ENCODE measurements at regions not wholly inside any gene's neighbourhood (a gene's known extent, or its start where the extent isn't known, plus 50 kb on each side); places are given as distances from the start of the nearest gene placed in this dataset.

GRCh38 chr9:96056226-96056625 is 180.7 kb downstream of the ERCC6L2 start:
- Histone ChIP-seq H3K79me2 (ENCODE audit: control insufficient read depth in 1 of 2, insufficient read depth in 2 of 2, low read length in 2 of 2) (no peaks in the 10 kb centered on the region), H4K20me1 (replicated peaks in 1 of 2; ENCODE audit: control insufficient read depth in 1 of 2, insufficient read depth in 2 of 2, low read length in 2 of 2) (no peaks in the 10 kb centered on the region), H3K23me2 (ENCODE audit: low read depth, low read length) (no peaks in the 10 kb centered on the region), H3K4me3 (ENCODE audit: extremely low read depth in 1 of 4, insufficient read depth in 2 of 4, low read depth in 3 of 4, low read length in 4 of 4) (no peak overlapping the region), H3K9me3 (ENCODE audit: insufficient read depth in 2 of 2, low read depth in 1 of 2, low read length in 1 of 2) (peaks cover 0 to 5% of the 10 kb centered on the region in 2 experiments; a peak in 1 of 4 replicates), H3K4me1 (replicated peaks in 1 of 4; ENCODE audit: control insufficient read depth in 3 of 4, insufficient read depth in 4 of 4, low read length in 3 of 4) (peaks cover 0 to 7% (median 2%) of the 10 kb centered on the region in 4 experiments; a peak in 1 of 7 replicates), H3K23ac (ENCODE audit: insufficient read length) (no peak overlapping the region), H3K4ac (replicated peaks; ENCODE audit: insufficient read length, low read depth, low read length) (no peak overlapping the region), H3K79me1 (ENCODE audit: low read depth, low read length) (no peaks in the 10 kb centered on the region), H2AK5ac (ENCODE audit: low read depth, low read length) (no peak overlapping the region), H2BK120ac (replicated peaks; ENCODE audit: low read depth, low read length) (no peak overlapping the region), H2BK20ac (ENCODE audit: low read length) (no peak overlapping the region), H2BK5ac (ENCODE audit: low read depth, low read length) (no peak overlapping the region), H3K27me3 (replicated peaks in 1 of 4; ENCODE audit: control insufficient read depth in 3 of 4, extremely low read depth in 1 of 4, insufficient read depth in 3 of 4, low read length in 3 of 4) (no peaks in the 10 kb centered on the region), H3K4me2 (ENCODE audit: insufficient read depth in 1 of 2, low read depth in 2 of 2, low read length in 2 of 2) (no peak overlapping the region), H3K36me3 (ENCODE audit: control insufficient read depth in 2 of 4, insufficient read depth in 4 of 4, low read length in 3 of 4) (no peaks in the 10 kb centered on the region), H3K27ac (ENCODE audit: low read depth, low read length) (no peak overlapping the region), H2AFZ (ENCODE audit: low read length) (no peak overlapping the region), H3K9ac (replicated peaks in 1 of 4; ENCODE audit: extremely low read depth in 1 of 4, low read depth in 3 of 4, low read length in 3 of 4) (no peak overlapping the region), H3K56ac (replicated peaks; ENCODE audit: insufficient read length, low read depth, low read length) (no peak overlapping the region), H2BK12ac (ENCODE audit: low read depth, low read length) (no peak overlapping the region), H2BK15ac (ENCODE audit: low read length) (no peak overlapping the region), H4K8ac (ENCODE audit: extremely low read depth, insufficient read depth, low read length) (no peak overlapping the region), H3K14ac (ENCODE audit: insufficient read length) (no peak overlapping the region), H3K18ac (ENCODE audit: extremely low read depth, low read length) (no peak overlapping the region), H4K91ac (replicated peaks; ENCODE audit: insufficient read length, low read length) (no peak overlapping the region), H4K5ac (ENCODE audit: insufficient read length, low read depth, low read length) (no peak overlapping the region)
- DNase-seq (ENCODE audit: low read depth in 1 of 2, low spot score in 2 of 2), result no peak
- ChIA-PET POLR2A (ENCODE audit: partially characterized antibody) (no interaction called here), CTCF (ENCODE audit: partially characterized antibody) (no interaction called here)
- FAIRE-seq, result no peak
- 90% methylated on average over 5 of the region's 5 CpGs; no CpG with 5 or more reads in 1 of the 2 experiments for WGBS, 2 experiments (ENCODE audit: extremely low coverage in 1 of 2, insufficient coverage in 1 of 2, insufficient read length in 1 of 2, insufficient replicate concordance in 2 of 2, low coverage in 1 of 2, low lambda C conversion rate in 2 of 2, missing lambda C conversion rate in 1 of 2)
- no peak for TF ChIP-seq SAP30 (IDR thresholded peaks at IDR 0.05; ENCODE audit: insufficient read depth, insufficient replicate concordance, low read length)
- TF ChIP-seq EZH2 (IDR thresholded peaks at IDR 0.05; ENCODE audit: low read depth, low read length, severe bottlenecking), result no peak
- no peak for TF ChIP-seq SUZ12 (IDR thresholded peaks at IDR 0.05; ENCODE audit: low read length)
- no peak for TF ChIP-seq TAF7 (optimal IDR thresholded peaks at IDR 0.05; ENCODE audit: borderline replicate concordance, low read depth, low read length)
- TF ChIP-seq CEBPB (IDR thresholded peaks at IDR 0.05; ENCODE audit: low read depth, low read length), result no peak
- TF ChIP-seq SP1 (IDR thresholded peaks at IDR 0.05; ENCODE audit: low read depth, low read length), result no peak
- no peak for TF ChIP-seq GTF2F1 (IDR thresholded peaks at IDR 0.05; ENCODE audit: borderline replicate concordance, low read depth, low read length)
- TF ChIP-seq BCL11A (IDR thresholded peaks at IDR 0.05; ENCODE audit: low read depth in 2 of 2, low read length in 2 of 2), result no peak
- TF ChIP-seq SIX5 (IDR thresholded peaks at IDR 0.05; ENCODE audit: low read depth, low read length), result no peak
- no peak for TF ChIP-seq POU5F1 (IDR thresholded peaks at IDR 0.05; ENCODE audit: low read depth, low read length)
- no peak for TF ChIP-seq POLR2A (IDR thresholded peaks at IDR 0.05; ENCODE audit: control extremely low read depth in 1 of 2, low read depth in 2 of 2, low read length in 2 of 2)
- no peak for TF ChIP-seq MAX (IDR thresholded peaks at IDR 0.05)
- no peak for TF ChIP-seq NANOG (IDR thresholded peaks at IDR 0.05; ENCODE audit: insufficient read depth, low read depth, low read length, poor library complexity, severe bottlenecking)
- TF ChIP-seq SP4 (IDR thresholded peaks at IDR 0.05; ENCODE audit: low read length), result no peak
- TF ChIP-seq ZNF274 (IDR thresholded peaks at IDR 0.05; ENCODE audit: borderline replicate concordance, extremely low read depth, low read length), result no peak
- no peak for TF ChIP-seq RAD21 (IDR thresholded peaks at IDR 0.05 in 1 of 2, conservative IDR thresholded peaks at IDR 0.05 in 1 of 2; ENCODE audit: low read depth in 2 of 2, low read length in 2 of 2)
